ENCODE measurements at regions not wholly inside any gene's neighbourhood (a gene's known extent, or its start where the extent isn't known, plus 50 kb on each side); places are given as distances from the start of the nearest gene placed in this dataset.

DNA sequence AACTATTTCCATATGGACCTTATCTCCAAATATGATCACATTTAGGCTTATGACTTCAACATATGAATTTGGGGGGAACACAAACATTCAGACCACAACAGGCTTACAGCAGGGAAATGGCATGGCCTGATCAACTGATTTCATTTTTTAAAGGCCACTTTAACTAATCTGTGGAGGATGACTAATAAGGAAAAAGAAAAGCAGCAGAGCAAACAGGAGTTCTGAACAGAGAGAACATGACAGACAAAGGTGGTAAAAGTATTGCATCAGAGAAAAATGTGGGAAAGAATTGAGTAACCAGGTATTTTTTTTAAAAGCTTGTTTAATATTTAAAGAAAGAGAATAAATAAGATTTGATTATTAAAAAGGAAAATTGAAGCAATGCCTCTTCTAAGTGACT is 366.1 kb upstream of the TMPO start:
- no peak for DNase-seq (ENCODE audit: low read depth)

DNA sequence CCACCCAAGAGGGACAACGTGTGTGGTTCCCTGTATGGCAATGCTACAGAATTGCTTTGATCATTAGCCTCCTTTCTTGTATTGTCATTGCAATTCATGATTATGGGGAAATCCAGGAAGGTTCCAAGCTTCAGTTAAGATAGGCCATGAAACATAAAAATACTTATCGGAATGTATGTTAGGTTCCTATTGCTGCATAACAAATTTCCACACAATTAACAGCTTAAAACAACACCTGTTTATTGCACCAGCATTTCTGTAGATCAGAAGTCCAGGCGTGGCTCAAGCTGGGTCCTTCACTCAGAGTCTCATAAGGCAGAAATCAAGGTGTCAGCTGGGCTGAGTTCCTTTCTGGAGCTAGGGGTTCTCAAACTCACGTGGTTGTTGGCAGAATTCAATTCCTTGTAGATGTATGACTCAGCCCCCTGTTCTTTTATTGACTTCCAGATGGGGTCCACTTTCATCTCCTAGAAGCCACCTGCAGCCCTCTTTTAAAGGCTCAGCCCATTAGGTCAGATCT is 365.6 kb upstream of the TMPO start:
- DNase-seq (ENCODE audit: low read depth), result no peak

DNA sequence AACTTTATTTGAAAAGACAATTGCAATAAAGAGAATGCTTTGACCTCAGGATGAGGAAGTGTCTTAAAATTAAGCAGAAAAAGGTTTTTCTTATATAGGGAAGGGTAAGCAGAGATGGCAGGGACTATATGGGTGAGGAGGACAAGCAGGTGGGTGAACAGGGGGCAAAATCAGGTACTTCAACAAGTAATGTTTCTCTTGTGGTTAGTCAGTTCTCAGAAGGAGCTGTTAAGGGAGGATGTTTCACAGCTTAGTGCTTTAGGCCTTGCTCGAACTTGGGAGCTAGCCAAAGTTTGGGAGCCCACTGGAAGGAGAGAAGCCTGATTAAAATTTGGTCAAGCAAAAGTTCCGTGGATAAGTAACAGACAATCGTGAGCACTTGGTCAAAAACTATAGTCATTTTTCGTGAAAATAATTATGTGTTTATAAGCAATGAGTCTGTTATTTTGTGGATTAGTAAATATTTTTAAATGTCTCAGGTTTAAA is 364.2 kb upstream of the TMPO start:
- DNase-seq (ENCODE audit: low read depth), result no peak

DNA sequence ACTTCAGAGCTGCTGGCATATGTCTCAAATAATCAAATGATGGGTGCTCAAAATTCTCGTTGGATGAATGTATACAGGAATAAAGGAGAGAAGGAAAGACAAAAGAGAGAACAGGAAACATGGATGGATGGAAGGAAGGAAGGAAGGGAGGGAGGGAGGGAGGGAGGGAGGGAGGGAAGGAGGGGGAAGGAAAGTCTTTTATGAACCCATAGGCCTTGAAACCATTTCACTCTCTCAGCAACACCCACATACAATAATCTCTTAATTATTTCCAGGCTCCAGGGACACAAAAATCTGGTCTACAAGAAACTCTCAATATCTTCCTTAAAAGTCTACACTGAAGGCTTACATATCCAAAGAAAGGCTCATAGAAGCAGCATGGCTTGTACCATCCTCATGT is 363.4 kb upstream of the TMPO start:
- DNase-seq (ENCODE audit: low read depth), result no peak

DNA sequence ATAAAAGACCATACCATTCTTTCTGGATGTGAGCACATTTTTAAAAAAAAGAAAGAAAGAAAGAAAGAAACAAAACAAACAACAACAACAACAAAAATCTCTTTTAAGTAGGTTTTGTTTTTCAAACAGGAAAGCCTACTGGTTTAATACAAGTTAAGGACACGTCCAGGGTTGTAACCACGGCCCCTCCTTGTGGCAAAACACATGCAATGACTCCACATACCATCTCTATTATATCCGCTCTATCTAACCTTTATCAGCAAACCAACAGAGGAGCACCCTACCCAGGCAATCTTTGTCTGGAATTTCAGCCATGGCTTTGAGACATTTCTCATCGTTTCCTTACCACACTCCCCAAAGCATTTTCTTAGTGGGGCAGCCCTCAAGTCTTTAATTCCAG is 360.5 kb upstream of the TMPO start:
- DNase-seq (ENCODE audit: low read depth), result no peak

DNA sequence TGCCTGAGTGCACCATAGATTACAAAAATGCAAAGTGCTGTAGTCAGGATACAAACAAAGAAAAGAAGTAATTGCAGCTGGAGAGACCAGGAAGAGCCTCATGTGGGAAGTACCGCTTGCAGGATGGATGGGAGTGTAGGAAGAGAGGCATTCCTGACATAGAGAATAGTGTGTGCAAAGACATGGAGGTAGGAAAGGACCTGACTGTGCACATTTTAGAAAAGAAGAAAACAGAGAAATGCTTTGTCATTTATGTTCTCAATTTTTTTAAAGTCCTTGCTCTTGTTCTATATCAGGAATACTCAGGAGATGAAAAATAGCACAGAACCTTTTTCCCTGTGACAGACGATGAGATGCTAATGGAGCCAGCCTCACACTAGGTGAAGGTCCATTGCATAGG is 358.7 kb upstream of the TMPO start:
- no peak for DNase-seq (ENCODE audit: low read depth)

DNA sequence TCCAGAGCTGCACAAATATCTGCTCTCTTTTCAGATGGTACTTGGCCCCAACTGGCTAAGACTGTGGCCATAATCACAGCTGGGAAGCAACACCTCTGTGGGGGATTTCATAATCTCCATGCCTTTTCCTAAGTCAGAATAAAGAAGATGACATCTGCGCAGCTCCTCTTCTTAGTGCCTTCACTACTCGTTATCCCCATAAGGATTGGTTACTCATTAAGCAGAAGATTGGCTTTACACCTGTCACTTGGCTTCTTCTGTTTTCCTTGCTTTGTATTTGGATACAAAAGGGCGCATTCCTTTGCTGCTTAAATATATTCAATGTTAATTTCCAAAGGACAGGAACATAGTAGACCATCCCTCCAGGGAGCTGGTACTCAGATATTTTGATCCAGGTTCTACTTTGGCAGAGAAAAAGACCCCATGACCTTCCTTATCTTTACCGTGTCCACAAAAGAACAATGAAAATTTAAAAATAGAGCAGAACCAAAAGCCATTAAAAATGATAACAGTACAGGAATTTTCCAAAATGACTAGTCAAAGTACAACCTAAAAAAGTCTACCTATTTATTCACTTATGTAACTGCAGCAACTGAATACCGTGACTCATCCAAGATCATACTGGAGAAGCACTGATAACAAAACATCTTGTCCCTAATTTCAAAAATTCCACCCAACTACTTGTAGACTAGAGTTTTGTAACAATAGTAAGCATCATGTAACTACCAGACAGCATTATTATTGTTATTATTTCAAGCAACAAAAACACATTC is 352.3 kb upstream of the TMPO start:
- no peak for DNase-seq (ENCODE audit: low read depth)

DNA sequence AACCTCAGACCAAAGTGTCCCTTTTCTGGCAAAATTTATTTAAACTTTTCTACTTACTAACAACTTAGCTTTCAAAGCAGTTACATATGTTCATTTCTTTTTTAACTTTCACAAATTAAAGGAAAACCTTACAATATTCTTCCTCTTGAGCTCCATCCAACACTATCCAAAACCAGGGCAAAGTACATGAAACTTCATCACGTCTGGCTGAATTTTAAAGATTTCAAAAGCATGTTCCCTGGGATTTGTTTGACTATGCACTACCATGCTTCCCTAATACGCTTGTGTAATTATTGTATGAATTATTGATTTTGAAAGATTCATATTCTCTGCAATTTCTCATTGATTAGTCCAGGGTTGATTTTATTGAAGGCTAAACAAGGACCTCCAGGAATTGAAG is 343.1 kb upstream of the TMPO start:
- no peak for DNase-seq (ENCODE audit: low read depth)

DNA sequence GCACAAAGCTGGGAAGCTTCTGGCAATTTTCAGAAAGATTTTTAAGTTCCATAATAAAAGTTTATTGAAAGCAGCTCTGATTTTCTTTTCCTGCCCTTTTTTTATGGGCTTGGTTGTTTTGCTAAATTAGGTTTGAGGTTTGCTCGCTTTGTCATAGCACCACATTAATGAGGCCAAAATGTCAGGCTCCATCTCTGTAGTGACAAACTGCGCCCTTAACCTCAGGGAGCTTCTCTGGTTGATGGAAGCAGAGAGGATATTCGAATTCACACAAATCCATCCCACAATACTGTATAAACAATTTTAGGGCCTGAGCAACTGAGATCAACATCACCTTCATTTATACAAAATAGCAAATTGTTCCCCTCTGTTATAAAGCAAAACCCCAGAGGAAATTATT is 342.6 kb upstream of the TMPO start:
- DNase-seq (ENCODE audit: low read depth), result no peak

DNA sequence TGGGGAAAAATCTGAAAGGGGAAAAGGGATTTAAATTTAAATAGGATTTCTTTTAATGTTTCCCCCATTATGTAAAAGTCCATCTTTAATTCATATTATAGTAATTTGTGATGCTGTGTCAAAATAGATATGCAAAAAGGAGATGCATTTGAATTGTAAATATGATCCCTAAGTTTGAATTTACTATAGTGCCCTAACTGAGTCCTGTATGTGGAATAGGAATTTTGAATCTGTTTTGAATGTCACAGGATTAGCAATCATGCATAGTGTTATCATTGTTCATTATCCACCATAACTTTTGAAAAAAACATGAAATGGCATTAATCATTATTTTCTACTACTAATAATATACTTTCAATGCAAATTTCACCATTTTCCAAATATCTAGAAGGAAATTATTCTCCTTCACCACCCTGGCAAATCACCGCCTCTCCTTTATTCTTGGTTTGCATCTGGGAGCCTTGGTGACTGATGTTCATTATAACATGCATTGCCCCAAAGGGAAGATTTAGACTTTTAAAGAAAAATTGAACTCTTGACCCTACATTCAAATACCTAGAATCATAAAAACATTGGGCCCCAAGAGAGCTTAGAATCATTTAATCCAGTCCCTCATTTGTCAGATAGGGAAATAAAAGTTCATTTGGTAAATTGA is 341.5 kb upstream of the TMPO start:
- no peak for DNase-seq (ENCODE audit: low read depth)

DNA sequence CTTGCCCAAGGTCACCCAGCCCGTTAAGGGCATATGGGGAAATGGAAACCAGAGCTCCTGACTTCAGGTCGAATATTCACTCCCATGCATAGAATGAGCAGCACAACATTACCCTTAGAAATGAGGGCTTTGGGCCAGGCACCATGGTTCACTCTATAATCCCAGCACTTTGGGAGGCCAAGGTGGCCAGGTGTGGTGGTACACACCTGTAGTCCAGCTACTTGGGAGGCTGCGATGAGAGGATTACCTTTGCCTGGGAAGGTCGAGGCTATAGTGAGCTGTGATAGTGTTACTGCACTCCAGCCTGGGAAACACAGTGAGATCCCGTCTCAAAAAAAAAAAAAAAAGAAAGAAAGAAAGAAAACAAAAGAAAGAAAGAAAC is 341.0 kb upstream of the TMPO start:
- DNase-seq (ENCODE audit: low read depth), result no peak

DNA sequence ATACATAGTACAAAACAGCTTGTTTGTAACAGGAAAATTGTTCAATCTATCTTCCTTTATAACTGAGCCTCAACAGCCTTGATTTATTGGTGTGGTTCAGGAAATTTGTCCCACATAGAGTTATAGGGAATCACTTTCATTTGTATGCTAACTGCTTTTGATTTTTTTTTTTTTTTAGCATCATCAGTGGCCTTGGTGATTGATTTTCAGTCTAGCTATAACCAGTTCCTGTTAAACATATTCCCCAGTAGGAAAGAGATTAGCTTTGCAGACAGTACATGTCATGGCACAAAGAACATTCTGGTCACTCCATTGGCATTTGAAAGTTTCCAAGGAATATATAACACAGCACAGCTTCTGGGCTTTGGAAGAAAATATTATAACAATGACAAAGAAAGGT is 337.3 kb upstream of the TMPO start:
- DNase-seq (ENCODE audit: low read depth), result no peak

DNA sequence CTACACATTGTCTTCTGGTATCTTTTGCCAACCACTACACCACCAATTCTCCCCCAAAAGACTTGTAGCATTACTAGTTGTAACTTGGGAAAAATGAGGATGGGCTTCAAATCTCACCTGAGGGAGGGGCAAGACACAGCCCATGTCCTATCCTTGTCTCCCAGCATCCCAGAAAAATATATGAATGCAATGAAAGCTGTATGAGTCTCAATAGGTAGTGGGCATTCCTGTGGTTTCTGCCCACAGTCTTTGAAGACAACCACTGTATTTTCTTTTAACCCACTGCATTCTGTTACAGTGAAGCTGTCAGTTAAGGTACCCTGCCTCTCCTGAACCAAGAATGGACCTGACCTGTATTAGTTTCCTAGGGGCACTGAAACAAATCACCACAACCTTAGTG is 336.2 kb upstream of the TMPO start:
- DNase-seq (ENCODE audit: low read depth), result no peak

DNA sequence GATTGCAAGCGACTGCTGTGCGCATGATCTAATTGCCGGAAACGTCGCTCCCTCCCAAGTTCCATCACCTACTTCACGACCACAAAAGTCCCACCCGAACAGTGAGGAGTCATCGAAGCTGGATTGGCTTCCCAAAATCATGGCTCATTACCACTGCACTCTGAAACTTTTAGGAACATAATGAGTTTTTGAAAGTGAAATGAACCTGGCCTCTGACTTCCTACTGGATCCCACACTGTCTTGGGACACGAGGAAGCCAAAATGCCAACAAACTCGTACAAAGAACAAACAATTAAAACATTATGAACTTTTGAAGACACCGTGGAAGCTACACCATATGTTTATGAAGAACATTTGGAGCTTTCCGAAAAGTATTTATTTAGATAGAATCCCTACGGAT is 334.8 kb upstream of the TMPO start:
- DNase-seq (ENCODE audit: low read depth), result no peak

DNA sequence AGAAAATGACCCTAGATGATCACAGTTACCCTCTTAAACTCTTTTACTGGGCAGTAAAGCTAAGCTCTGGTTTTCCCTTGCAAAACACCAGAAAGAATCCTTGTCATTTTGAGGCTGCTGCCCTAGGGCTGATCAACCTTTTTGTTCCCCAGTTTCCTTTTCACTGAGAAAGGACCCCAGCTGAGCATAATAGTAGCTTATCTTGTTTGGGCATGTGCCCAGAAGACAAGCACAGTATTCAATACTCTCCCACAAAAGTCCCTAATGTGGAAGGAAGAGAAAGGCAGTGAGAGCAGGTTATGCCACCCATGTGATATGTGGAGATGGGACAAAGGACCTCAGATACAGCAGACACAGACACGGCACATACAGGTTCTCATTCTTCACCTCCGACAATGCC is 332.6 kb upstream of the TMPO start:
- DNase-seq (ENCODE audit: low read depth), result no peak

DNA sequence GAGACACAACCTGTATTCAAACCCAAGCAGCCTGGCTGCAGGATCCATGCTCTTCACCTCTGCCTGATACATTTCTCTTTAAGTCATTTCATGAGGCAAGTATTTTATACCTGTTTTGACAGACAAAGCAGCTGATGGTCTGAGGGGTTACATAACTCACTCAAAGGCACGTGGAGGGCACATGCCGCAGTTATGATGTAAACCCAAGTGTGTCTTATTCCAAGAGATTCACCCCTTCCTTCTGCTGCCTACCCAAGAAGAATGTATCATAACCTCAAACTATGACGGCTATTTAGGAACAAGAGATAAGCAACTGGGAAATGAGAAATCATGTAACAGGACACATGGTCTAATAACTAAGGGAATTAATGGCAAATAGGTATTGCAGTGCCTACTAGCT is 329.8 kb upstream of the TMPO start:
- DNase-seq (ENCODE audit: low read depth), result no peak

DNA sequence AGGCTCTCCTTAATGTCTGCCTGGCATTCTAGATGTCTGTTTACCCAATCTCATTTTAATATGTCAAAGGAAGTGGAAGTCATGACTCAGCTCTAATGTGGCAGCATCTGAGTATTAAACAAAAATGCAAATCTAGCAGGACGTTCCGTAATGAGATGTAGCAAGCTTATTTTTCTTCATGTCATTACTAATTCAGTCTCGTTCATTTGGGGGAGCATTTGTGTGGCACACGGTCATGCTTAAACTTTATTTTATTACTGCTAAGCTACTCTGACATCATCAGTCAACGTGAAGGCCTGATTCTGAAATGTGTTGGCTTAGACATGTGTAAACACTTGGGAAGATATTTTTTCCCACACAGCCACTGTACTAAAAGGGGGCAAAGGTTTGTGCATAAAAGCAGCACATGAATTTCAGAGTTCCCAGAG is 326.7 kb upstream of the TMPO start:
- no peak for DNase-seq (ENCODE audit: low read depth)

DNA sequence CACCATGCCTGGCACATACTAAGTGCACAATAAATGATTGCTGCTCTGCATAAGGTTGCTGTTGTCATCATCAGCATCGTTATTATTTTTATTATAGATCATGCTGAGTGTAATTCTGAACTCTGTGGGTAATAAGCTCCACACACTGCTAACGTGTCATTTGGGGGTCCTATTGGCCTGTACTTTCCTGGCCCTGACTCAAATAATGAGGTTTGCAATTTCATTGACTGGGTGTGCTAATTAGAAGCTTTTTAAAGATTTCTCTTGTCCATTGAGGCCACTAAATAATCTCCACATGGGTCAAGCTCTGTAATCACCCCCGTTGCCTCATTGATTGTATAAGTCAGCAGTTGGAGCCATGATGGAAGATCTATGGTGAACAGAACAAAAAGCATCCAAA is 320.8 kb upstream of the TMPO start:
- DNase-seq (ENCODE audit: low read depth), result no peak

DNA sequence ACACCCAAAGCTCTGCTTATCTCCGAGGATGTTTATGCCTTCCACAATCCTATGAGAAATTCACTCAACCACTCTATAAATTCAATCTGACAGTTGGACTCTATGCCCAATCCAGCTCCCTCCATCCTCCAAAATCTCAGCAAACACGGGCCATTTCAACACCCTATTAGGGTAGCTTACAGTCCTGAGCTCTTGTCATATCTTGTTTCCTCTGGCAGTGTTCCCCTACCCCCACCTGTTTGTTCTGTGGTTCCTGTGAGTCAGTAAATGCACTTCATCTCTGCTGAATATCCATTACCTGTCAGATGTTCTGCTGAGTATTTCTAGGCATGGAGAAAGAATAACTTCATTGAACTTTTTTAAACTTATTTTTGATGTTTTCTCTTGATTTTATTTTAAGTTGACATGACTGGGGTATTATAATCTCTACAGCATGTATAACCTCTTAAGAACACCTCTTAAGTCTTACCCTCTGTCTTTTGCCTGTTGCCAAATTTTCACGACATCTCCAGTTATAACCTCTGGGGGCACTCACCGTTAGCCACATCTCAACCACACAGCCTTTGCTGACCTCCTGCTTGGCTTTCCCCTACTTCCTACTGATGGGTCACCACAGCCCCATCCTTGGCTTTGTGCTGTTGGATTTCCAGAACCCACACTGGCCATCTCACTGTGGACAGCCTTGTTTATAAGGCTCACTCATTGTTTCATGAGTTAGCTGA is 317.0 kb upstream of the TMPO start:
- no peak for DNase-seq (ENCODE audit: low read depth)

DNA sequence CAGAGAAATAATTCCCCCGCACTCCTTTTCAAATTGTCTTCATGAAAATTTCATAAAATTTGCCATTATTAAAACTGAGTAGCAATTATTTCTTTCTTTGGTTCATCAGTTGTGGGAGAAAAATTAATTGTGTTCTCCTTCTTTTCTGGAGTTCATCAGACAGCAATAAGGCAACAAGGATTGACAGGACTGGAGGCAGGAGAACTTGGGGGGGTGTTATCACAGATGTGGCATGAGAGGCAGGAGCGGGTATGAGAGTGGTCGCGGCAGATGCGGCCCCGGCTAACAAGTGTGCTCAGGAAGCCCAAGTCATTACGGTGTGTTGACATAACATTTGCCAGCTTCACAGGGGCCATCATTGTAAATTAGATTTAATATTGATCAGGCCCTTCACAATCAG is 306.6 kb upstream of the TMPO start:
- DNase-seq (ENCODE audit: low read depth), result no peak

DNA sequence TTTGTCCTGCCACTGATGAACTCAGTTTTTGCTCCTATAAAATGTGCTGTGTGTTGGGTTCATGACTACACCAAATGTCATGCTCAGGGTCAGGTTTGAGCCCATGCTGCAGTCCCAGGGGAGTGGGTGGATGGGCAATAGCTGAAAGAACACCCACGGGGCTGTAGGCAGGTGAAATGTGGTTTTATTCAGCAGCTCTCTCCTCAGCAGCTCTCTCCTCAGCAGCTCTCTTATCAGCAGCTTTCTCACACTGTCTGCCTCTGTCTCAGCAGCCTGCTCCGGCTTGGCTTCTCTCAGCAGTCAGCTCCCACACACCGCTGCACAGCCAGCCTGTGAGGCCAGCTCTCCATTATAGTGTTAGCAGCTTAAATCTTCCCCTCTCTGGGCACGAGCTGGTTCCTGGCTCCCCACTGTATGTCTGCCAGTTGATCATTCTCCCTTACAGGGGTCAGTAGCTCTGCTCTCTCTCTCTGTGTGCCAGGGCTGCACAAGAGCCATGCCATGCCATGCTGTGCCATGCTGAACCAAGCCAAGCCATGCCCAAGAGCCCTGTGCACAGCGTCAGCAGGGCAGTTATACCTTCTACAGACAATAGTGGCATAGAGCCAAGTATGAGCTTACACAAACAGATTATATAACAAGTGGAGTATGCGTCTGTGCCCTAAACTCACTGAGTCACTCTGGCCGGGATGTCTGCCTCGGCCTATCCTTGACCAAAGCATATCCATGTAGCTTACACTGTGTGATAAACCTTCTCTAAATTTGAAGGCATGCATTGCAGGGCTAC is 303.3 kb upstream of the TMPO start:
- DNase-seq (ENCODE audit: low read depth), result no peak

DNA sequence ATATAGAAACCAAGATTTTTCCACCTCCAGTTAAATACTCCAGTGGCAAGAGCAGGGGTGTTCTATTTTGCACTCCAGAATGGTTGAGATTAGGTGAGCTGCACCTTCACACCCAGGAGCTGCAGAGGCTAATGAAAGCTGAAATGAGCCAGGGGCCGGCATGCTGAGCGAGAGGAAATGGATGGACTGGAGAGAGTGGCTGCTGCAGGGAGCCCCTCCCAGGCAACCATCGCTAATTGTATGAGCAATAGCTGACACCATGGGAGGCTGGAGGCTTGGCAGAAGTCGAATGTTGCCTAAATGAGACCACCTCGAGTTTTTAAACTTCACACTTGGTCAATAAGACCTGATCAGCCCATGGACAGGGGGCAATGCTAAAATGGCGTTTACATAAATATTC is 301.8 kb upstream of the TMPO start:
- DNase-seq (ENCODE audit: low read depth), result no peak
